PC-9 (cell line): ENCODE measurements at regions not wholly inside any gene's neighbourhood (a gene's known extent, or its start where the extent isn't known, plus 50 kb on each side); places are given as distances from the start of the nearest gene placed in this dataset.

ENCODE experiments used
- EZH2 ChIP-seq: fragments of 200-600 bp; sonication (generic); IDR thresholded peaks from 2 replicates; pipeline ENCODE4 v1.8.0; 2017; ENCODE audit warnings: antibody characterized with exemption, low read depth
- TF ChIP-seq, protein P1 (sequence below): fragments of 200-600 bp; sonication (generic); conservative IDR thresholded peaks from 2 replicates; pipeline ENCODE4 v1.6.1; 2017; ENCODE audit warnings: mixed run types, antibody characterized with exemption, mild to moderate bottlenecking, moderate library complexity

DNA sequence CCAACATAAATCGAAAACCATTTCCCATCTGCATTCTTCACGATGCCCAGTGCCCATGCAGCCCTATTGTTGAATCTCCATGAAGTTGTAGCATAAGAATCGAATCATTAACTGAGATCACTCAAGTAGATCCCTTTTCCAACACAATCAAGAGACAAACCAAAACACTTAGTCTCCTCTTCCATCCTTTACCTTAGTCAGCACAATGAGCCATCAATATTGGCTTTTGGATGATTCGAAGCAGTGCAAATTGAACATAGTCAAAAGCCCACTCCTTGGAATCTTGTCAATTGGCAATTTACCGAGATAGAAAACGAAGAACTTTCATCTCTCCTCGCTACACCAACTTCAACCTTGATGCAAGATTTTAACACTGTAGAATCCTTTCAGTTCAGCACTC lies 66.5 kb upstream of the ADRB1 start:
- TF ChIP-seq, protein P1, sequence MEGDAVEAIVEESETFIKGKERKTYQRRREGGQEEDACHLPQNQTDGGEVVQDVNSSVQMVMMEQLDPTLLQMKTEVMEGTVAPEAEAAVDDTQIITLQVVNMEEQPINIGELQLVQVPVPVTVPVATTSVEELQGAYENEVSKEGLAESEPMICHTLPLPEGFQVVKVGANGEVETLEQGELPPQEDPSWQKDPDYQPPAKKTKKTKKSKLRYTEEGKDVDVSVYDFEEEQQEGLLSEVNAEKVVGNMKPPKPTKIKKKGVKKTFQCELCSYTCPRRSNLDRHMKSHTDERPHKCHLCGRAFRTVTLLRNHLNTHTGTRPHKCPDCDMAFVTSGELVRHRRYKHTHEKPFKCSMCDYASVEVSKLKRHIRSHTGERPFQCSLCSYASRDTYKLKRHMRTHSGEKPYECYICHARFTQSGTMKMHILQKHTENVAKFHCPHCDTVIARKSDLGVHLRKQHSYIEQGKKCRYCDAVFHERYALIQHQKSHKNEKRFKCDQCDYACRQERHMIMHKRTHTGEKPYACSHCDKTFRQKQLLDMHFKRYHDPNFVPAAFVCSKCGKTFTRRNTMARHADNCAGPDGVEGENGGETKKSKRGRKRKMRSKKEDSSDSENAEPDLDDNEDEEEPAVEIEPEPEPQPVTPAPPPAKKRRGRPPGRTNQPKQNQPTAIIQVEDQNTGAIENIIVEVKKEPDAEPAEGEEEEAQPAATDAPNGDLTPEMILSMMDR, result no peak
- TF ChIP-seq EZH2, result no peak
